Stimulated activated CD8-positive, alpha-beta memory T cell treated with anti-CD3 and anti-CD28 coated beads, Interleukin-15, amount 100 ng/mL, for 24 hours (primary cell): ENCODE measurements at regions not wholly inside any gene's neighbourhood (a gene's known extent, or its start where the extent isn't known, plus 50 kb on each side); places are given as distances from the start of the nearest gene placed in this dataset.

ENCODE experiments used
- DNase-seq: peaks from one replicate; pipeline ENCODE4 v3.0.0-alpha.2; 2020; ENCODE audit warnings: low read depth

DNA sequence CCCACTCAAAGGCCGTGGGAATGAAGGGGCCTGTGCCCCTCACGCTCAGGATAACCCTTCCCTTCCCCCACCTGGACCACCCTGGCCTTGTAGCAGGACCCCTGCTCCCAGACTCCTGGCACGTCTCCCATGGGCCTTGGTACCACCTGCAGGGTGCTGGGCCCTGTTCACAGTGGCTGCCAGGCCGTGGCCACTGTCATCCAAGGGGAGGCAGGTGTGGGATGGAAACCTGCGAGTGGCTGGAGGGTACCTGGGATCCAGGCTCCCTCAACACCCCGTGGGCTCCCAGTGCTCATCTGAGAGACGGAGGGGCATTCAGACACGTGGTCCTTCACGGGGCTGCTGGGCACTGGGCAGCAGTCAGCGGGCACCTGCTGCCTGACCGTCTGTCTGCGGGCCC lies 75.6 kb upstream of the CIBAR2 start:
- DNase-seq = no peak

DNA sequence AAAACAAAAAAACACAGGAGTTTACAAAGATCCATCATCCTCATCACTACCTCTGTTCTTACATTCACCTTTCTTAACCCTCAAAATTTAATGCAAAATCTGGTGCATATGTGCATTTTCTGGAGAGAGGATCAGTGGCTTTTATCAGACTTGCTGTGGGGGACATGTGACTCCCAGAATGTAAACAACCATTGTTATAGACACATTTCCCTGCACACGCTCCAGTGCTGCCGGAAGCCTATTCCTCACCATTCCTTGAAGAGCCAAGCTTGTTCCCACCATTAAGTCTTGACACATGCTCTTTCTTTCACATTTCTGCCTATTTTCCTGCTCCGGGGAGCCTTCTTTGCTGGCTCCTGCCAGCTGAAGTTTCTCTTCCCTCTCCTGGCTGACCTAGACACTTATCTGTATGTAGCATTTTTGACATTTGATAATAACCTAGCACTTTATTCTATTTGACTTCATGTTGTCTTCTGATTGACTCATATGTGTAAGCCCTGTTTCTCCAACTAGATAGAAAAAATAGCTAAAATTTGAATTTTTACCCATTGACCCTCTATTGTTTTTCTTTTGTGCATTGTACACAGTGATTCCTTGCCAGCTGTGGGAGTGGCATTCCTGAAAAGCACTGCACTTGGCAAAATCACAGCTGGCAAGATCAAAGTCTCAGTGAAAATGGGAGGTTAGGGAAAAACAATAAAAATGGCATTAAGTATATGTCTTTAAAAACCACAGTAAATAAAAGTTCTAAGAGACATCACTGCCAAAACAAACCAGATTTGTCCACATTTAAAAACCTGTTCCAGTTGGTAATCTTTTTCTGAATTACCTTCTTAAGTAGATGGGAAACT lies 76.8 kb upstream of the CIBAR2 start:
- DNase-seq = no peak

DNA sequence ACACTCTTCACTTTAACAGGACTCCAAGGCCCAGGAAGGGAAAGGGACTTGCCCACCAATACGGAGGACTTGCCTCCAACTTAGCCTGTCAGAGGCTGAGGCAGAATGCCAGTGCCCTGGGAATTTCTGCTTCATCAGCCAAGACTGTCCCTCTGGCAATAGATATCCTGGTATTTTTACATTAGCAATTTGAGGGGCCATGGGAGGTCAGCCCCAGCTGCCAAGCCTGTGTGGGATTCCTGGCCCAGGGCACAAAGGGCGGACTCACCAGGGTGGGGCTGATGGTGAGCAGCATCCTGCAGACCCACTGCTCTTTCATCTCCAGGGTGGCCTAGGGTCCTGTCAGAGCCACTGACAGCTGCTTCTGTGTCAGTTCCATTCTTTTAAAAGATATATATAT lies 78.3 kb upstream of the CIBAR2 start:
- DNase-seq = no peak

DNA sequence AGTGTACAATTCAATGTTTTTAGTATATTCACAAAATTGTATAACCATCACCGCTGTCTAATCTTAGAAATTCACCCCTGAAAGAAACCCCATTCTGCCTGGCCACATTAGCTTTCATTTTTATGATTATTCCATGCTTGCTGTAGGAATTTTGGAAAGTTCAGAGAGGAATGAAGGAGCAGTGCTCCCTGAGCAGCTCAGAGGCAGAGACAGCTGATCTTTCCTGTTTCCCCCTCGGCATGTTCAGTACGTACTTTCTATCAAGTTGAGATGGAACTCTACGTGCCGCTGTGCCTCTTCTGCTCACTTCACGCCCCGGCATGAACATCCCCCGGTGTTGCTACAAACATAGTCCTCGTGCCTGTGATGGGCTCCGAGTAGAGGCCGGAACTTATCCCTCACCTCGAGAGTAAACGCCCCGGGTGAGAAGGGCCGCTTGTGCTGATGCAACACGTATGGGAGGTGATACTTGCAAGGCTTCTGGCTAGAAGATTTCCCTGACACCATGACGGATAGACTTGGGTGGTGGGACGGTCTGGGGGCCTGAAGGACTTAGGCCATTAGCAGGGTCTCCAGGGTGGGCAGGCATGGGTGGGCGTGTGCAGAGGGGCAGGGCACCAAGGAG lies 79.2 kb upstream of the CIBAR2 start:
- no peak for DNase-seq

DNA sequence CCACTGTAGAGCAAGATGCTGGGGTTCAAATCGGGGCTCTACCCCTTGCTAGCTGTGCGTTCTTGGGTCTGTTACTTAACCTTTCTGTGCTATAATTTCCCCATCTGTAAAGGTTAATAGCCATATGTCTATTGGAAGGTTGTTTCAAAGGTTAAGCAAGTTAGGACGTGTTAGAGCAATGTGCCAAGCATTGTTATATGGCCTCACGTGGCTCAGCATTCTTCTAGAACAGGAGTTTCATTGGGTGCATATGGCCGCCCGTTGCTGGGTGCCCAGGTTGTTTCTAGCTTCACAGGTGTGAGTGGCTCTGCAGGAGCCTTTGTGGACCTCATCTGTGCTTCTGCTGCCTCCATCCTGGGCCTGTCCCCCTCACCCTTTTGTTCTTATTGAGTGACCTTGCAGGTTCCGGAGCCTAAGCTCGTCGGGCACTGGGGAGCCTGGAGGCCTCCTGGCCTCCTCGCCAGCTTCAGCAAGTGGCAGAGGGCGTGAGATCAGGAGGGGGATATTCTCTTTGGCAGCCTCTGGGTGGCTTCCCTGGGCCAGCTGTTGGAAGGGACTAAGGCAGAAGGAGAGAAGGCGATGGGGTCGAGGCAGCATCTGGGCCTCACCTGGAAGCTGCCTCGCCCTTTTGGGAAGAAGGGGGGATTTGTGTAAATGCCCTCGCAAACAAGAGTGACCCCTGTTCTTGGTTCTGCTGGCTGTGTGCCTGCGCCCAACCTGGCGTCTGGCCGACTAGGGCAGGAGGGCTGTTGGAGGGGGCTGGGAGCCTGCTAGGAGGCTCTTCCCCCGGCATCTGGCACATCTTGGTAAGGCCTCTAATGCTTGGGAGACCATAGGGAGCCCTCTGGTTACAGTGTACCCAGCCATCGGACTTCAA lies 80.2 kb upstream of the CIBAR2 start:
- no peak for DNase-seq

DNA sequence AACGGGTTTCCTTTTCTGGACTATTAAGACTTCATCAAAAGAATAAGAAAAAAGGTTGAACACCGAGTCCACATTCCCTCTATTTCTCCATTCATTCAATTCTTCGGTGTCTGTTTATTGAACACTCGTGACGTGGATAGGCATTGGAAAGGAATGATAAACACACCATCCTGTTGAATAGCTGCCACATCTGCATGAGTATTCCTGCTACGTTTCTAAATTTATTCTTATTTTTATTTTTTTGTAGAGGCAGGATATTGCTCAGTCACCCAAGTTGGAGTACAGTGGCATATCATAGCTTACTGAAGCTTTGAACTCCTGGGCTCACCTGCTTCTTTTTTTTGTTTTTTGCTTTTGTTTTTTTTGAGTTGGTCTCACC lies 80.8 kb upstream of the CIBAR2 start:
- no peak for DNase-seq

DNA sequence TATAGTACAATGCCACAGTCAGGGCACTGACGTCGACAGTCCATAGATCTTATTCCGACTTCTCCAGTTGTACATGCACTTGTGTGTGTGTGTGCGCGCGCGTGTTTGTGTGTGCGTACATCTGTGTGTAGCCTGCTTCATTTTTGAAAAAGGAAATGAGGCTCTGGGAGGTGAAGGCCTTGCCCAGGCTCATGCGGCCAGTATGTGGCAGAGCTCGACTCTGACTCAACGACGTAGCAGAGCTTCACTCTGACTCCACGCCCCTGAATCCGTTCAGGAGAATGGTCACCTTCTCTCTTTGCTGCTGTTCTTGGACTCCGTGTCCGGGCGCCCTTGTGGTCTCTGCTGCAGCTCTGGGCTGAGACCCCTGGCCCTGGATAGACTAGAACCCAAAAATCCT lies 81.6 kb upstream of the CIBAR2 start:
- DNase-seq = no peak

DNA sequence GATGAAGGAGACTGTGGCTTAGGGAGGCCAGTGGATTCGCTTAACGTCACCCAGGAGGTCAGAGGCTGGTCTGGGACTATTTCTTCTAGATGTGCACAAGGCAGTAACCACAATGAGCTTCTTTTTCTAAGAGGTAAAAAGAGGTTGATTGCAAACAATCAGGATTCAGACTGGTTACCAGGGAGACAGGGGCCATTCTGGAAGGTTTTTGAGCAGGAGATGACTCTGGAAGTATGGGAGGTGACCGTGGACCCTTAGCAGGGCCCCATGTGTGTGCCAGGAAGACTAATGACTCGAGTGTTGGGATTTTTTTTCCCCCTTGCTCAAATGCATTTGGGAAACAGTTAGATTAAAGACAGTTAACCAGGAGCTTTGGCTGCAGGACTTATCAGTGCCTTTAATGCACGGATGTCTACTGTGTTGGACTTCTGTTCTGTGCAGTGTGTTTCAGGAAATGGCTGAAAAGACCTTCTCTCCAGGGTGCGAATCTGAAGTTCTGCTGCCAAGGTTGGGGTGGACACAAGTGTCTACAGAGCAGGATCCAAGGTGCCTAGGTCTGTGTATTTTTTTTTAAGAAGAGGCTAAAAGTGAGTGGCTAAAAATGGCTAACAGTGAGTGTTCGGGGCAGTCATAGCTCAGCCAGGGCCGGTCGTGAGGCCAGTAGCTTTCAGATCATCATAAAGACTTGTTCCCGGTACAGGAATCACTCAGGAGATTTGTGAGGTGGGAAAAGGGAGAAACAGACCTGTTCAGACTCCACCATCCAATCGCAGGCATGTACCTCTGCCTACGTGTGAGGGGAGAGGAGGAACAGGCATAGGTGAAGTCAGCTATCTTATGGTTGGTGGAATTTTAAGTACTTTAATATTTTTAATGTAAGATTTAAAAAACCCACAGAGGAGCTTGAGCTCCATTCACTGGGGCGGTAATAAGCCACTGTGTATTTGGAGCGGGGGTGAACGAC lies 82.3 kb upstream of the CIBAR2 start:
- DNase-seq = no peak

DNA sequence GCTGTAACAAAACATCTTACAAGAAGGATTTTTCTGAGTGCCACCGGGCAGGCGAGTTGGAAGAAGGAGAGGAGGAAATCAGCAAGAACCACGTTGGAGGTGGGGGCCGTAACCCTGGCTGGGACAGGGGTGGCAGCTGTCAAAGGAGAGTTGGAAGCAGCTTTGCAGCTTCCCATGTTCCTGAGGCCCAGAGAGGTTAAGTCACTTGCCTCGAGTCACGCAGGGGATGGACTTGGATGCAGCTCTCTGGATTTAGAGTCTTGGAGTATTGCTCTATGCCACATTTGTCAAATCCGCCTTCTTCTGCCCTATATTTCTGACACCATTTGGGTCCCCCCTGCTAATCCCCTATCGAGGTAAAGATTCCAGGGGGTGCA lies 83.0 kb upstream of the CIBAR2 start:
- no peak for DNase-seq

DNA sequence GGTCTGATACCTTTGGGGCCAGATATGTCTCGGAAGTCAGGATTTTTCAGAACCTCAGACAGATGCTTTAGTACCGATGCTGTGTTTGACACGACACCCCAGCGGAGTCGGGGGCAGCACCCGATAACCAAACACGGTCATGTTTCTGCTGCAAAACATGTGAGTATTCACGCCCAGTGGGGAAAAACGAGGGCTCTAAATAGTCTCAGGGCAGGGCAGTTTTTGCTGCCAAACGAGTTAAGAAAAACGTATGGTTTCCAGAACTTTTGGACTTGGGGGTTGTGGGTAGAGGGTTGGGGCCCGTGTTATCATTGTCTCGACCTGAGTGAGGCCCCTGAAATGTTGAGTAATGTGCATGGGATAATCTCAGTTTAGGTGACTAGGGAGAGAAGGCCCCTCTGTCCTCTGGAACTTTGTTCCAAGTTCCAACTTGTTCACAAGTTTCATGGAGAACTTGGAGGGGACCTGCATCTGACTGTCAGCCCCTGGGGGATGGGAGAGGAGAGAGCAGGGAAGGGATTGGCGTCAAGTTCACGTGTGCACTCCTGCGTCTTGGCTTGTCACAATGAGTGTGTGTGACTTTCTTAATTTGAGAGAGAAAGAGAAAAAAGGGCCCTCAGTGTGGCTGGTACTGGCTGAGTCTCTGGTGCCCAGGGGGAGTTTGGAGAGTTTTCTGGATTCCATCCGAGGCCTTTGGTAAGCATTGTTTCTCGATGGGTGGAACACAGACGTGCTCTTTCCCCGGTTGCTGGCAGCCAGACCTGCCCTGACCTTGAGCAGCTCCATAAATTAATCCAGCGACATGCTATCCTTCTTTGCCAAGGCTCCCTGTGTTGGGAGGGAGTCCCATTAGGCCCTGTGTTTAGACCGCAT lies 83.9 kb upstream of the CIBAR2 start:
- DNase-seq = no peak

DNA sequence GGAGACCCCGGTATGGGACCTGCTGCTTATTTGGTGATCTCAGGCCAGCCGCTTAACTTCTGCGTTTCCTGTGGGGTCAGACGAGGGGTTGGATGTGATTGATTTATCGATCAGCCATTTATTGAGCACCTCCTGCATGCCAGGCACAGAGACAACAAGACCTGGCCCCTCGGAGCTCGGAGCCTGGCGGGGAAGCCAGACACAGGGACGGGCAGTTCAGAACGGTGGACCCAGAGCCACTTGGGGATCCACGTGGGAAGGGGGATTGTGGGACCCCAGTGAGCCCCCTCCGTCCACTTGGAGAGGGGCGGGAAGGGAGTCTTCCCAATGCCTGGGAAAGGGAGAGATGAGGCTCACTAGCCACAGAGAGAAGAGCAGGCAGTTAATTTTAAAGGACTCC lies 84.7 kb upstream of the CIBAR2 start:
- no peak for DNase-seq

DNA sequence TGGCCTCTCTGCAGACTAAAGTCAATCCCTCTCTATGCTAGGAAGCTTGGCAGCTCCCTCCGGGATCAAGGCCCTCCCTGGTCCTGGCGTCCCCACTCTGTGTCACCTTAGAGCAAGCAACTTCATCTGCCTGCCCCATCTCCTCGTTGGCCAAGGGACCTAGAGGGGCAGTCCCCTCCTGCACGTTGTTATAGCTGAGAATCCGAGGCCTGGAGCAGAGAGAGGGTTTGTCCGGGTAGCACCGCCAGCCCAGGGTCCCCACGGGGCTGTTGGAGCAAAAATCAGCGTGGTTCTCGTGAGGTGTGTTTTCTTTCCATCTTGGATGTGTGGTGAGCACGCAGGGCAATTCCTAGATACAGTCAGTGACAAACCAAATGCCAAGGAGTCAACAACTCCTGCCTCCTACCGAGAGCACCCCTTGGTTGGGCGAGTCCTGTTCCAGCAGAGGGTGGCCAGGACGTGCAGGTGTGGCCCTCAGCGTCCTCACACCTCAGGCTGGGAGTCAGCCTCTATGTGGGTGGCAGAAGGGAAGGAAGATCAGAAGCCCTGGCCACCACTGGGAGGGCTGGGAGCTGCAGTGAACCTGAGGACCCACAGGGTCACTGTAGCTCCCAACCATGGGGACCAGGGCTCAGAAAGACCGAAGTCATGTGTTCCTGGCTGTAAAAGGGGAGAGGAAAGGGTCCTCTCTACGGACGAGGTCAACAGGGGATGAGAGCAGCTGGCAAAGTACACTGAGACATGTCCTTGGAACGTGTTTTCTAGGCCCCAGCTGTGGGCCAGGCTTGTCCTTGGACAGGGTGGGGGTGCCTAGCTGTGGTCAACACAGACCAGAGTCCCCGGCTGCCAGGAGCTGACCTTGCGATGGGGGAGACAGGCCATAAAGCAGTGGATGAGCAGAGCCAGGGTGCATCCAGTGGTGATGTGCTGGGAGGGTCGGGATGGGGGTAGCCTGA lies 85.6 kb upstream of the CIBAR2 start:
- no peak for DNase-seq

DNA sequence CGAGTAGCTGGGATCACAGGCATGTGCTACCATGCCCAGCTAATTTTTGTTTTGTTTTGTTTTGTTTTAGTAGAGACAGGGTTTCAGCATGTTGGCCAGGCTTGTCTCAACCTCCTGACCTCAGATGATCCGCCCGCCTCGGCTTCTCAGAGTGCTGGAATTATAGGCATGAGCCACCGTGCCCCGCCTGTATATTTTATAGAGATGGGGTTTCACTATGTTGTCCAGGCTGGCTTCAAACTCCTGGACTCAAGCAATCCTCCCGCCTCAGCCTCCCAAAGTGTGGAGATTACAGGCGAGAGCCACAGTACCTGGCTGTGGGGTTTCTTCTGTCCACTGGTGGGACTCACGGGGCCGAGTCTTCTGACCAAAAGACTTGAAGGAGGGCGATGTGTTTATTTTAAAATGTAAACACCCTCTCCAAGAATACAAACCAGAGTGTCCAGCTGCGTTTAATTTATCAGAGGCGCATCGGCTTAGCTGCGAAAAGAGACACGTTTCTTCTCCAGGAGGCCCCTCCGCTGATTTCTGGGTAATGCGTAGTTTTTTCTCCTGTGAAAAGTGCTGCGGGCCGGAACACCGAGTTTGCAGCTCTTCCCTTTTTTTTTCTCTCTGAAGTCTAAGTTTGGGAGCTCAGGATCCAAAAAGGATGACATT lies 86.9 kb upstream of the CIBAR2 start:
- no peak for DNase-seq

DNA sequence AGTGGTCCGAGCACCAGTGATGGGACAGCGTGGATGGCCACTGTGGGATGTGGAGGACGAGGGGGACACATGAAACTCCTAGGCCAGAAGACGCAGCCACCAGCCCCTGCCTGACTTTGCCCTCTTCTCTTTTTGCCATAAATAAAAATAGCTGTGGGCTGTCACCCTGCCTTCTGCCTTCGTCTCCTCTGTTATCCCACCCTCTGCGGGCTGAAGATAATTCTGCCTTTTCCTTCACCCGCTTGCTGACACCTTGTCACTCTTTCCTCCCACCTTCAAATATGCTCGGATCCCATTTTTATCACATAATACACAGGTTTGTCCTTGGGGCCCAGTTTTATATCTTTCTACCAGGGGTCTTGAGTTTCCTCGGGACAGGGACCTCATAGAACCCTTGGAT lies 87.6 kb upstream of the CIBAR2 start:
- DNase-seq = no peak

DNA sequence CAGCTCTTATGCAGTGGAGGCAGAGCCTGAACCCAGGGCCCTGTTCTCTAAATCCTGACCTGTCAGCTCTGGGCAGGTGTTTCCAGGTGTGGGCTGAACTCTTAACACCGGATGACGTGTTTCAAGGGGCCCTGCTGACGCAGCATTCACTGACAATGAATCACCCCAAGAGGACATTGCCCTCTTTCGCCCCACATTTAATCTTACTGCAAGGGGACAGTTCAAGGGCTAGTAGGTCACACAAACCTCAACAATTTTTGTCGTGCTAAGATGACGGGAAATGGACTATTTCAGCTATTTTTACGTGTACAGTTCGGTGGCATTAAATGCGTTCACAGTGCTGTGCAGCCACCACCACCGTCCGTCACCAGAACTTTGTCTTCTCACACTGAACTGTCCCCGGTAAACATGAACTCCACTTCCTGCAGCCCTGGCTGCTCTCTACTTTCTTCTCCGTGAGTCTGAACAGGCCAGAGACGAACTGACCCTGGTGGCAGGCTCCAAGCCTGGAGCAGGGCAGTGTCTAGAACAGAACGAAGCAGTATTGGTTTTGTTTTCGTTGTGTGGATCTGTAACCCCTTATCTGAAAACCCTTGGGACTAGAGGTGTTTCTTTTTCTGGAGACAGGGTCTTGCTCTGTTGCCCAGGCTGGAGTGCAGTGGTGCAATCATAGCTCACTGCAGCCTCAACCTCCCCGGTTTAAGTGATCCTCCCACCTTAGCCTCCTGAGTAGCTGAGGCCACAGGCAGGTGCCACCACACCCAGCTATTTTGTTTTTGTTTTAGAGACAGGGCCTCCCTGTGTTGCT lies 88.4 kb upstream of the CIBAR2 start:
- no peak for DNase-seq

DNA sequence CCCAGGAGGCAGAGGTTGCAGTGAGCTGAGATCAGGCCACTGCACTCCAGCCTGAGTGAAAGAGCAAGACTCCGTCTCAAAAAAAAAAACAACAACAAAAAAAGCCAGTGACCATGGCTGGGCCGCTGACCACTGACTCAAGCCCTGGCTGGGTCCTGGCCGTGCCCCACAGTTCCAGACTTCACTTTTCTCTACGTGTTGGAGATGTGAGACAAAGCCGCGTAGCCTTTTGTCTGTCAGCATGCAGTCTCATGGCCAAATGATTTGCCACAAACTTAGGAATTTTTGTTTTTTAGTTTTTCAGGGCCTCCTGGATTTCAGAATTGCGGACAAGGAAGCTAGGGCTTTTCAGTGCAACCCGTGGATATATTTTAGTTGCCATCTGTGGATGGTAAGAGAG lies 89.3 kb upstream of the CIBAR2 start:
- no peak for DNase-seq

DNA sequence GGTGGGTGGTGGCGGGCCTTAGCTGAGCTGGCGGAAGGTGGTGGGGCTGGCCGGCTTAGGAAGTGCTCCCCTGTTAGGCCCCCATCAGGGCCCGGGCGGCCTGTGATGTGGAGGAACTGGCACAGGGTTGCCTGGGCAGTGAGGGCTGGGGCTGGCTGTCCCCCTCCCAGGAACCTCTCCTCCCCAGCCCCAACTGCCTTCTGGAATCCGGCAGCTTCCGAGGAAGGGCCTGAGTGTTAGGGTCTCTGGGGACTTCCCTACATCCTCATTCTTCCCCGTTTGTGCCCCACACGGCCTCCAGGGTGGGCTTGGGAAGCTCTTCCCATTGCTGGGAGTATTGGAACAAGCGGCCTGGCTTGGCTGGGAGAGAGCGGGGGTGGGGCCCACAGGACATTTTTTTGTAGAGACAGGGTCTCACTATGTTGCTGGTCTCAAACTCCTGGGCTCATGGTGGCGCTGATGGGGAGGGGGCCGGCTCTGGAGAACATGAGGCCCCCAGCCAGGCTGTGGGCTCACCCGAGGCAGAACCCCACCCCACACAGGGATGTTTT lies 89.9 kb upstream of the CIBAR2 start:
- no peak for DNase-seq
